ENCODE measurements at regions not wholly inside any gene's neighbourhood (a gene's known extent, or its start where the extent isn't known, plus 50 kb on each side); places are given as distances from the start of the nearest gene placed in this dataset.

- Histone ChIP-seq H3K27ac (ENCODE audit: insufficient read length, low read depth, low read length) (no peak overlapping the region), H3K9ac (ENCODE audit: extremely low read depth, insufficient read length, low read length) (no peak overlapping the region), H3K14ac (ENCODE audit: insufficient read depth, low read length) (no peak overlapping the region), H3K56ac (ENCODE audit: insufficient read length, low read depth, low read length) (no peak overlapping the region), H3K23ac (ENCODE audit: insufficient read length, low read depth, low read length) (no peak overlapping the region), H3K4ac (ENCODE audit: low read depth, low read length) (no peak overlapping the region), H2AFZ (ENCODE audit: low read length) (no peak overlapping the region), H3K23me2 (ENCODE audit: insufficient read length, low read depth, low read length, poor library complexity, severe bottlenecking) (no peaks in the 10 kb centered on the region), H2BK12ac (ENCODE audit: insufficient read length, low read depth, low read length) (no peak overlapping the region), H4K5ac (ENCODE audit: insufficient read length, low read depth, low read length) (no peak overlapping the region), H4K20me1 (ENCODE audit: control insufficient read depth, insufficient read depth, insufficient read length) (no peaks in the 10 kb centered on the region), H3K27me3 (ENCODE audit: insufficient read depth, low read length) (no peaks in the 10 kb centered on the region), H3K4me1 (ENCODE audit: insufficient read depth, low read length) (0 out of 2 replicates have a peak, but pooled peaks cover 2% of the 10 kb centered on the region), H3K18ac (ENCODE audit: insufficient read length, low read depth, low read length) (no peak overlapping the region), H2BK5ac (ENCODE audit: insufficient read length, low read length) (no peak overlapping the region), H3K9me3 (ENCODE audit: control insufficient read depth, low read depth, low read length) (no peaks in the 10 kb centered on the region), H3K79me2 (ENCODE audit: insufficient read depth, low read length) (no peaks in the 10 kb centered on the region), H4K8ac (replicated peaks; ENCODE audit: insufficient read length, low read depth, low read length) (no peak overlapping the region), H3K79me1 (ENCODE audit: insufficient read depth, low read depth, low read length, poor library complexity, severe bottlenecking) (no peaks in the 10 kb centered on the region), H3K4me2 (ENCODE audit: insufficient read depth, insufficient read length, low read length) (no peak overlapping the region), H2BK120ac (ENCODE audit: low read depth, low read length, poor library complexity, severe bottlenecking) (no peak overlapping the region), H2AK5ac (ENCODE audit: insufficient read length, low read length) (no peak overlapping the region), H2BK20ac (ENCODE audit: low read depth, low read length, poor library complexity, severe bottlenecking) (no peak overlapping the region), H4K91ac (ENCODE audit: insufficient read length, low read depth, low read length) (no peak overlapping the region), H3T11ph (ENCODE audit: low read length) (no peak overlapping the region), H2BK15ac (ENCODE audit: low read depth, low read length) (no peak overlapping the region)
- H3K36me3 Mint-ChIP-seq (ENCODE audit: insufficient read depth in 1 of 3, low read depth in 3 of 3), result no peaks in the 10 kb centered on the region
- H3K4me1 Mint-ChIP-seq, result peaks cover 13 to 19% of the 10 kb centered on the region in 2 experiments
- no peaks in the 10 kb centered on the region for H3K27me3 Mint-ChIP-seq (ENCODE audit: low read depth)
- TF ChIP-seq, protein P1, sequence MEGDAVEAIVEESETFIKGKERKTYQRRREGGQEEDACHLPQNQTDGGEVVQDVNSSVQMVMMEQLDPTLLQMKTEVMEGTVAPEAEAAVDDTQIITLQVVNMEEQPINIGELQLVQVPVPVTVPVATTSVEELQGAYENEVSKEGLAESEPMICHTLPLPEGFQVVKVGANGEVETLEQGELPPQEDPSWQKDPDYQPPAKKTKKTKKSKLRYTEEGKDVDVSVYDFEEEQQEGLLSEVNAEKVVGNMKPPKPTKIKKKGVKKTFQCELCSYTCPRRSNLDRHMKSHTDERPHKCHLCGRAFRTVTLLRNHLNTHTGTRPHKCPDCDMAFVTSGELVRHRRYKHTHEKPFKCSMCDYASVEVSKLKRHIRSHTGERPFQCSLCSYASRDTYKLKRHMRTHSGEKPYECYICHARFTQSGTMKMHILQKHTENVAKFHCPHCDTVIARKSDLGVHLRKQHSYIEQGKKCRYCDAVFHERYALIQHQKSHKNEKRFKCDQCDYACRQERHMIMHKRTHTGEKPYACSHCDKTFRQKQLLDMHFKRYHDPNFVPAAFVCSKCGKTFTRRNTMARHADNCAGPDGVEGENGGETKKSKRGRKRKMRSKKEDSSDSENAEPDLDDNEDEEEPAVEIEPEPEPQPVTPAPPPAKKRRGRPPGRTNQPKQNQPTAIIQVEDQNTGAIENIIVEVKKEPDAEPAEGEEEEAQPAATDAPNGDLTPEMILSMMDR (conservative IDR thresholded peaks at IDR 0.05), result no peak
- no peak overlapping the region for H3K27ac Mint-ChIP-seq
- WGBS (ENCODE audit: extremely low coverage, insufficient read length, low lambda C conversion rate), result no CpG with 5 or more reads among the region's 10 CpGs
- DNase-seq, result no peak
- H3K9me3 Mint-ChIP-seq, result no peaks in the 10 kb centered on the region
- no peak overlapping the region for H3K4me3 Mint-ChIP-seq
Measured at GRCh38 chr12:69069479-69069878, 136.5 kb upstream of the CPM start.
